Suprapubic skin (tissue), 4 donors: ENCODE measurements at regions not wholly inside any gene's neighbourhood (a gene's known extent, or its start where the extent isn't known, plus 50 kb on each side); places are given as distances from the start of the nearest gene placed in this dataset.

ENCODE experiments used
- CTCF ChIP-seq, 2 donors: fragments of 200-600 bp in 1 of 2; fragments of 450-650 bp in 1 of 2; sonication (generic) in 1 of 2; IDR thresholded peaks; one replicate each; pipeline ENCODE4 v1.5.1; 2016 to 2019; ENCODE audit warnings: antibody characterized with exemption in 2 of 2, mild to moderate bottlenecking in 1 of 2, moderate library complexity in 1 of 2
- POLR2A ChIP-seq, 2 donors: fragments of 450-650 bp; IDR thresholded peaks; one replicate each; pipeline ENCODE4 v1.6.1; 2017; ENCODE audit warnings: antibody characterized with exemption in 2 of 2, mild to moderate bottlenecking in 2 of 2, moderate library complexity in 2 of 2
- POLR2AphosphoS5 ChIP-seq, 3 donors: sonication (generic); formaldehyde crosslinking; IDR thresholded peaks; one replicate each; pipeline ENCODE4 v1.6.1; 2017; ENCODE audit warnings: antibody characterized with exemption in 3 of 3

- TF ChIP-seq POLR2AphosphoS5 (IDR thresholded peaks at IDR 0.05) (no peak), POLR2A (IDR thresholded peaks at IDR 0.05) (no peak), CTCF (IDR thresholded peaks at IDR 0.05) (no peak)
Observed at GRCh38 chr18:27541293-27541692, 356.2 kb upstream of the CHST9 start.
